Stomach smooth muscle (tissue), 2 donors: ENCODE measurements at regions not wholly inside any gene's neighbourhood (a gene's known extent, or its start where the extent isn't known, plus 50 kb on each side); places are given as distances from the start of the nearest gene placed in this dataset.

Source experiments
- H3K27ac ChIP-seq: one replicate; pipeline ENCODE4 v1.7.0; 2013; ENCODE audit warnings: mild to moderate bottlenecking, low read length, inconsistent platforms
- H3K27me3 ChIP-seq, 2 donors: one replicate each; pipeline ENCODE4 v1.7.0; 2013; ENCODE audit warnings: low read length in 2 of 2; ENCODE audit not compliant: insufficient read depth in 2 of 2, control insufficient read depth in 1 of 2
- H3K36me3 ChIP-seq, 2 donors: one replicate each; pipeline ENCODE4 v1.7.0; 2013; ENCODE audit warnings: low read length in 2 of 2; ENCODE audit not compliant: control insufficient read depth in 2 of 2, insufficient read depth in 2 of 2
- H3K4me1 ChIP-seq: one replicate; pipeline ENCODE4 v1.7.0; 2013; ENCODE audit warnings: low read length; ENCODE audit not compliant: control insufficient read depth, insufficient read depth
- H3K4me3 ChIP-seq, 2 donors: one replicate each; pipeline ENCODE4 v1.7.0; 2013; ENCODE audit warnings: low read length in 2 of 2
- H3K9ac ChIP-seq, 2 donors: one replicate each; pipeline ENCODE4 v1.7.0; 2013; ENCODE audit warnings: low read length in 2 of 2, mild to moderate bottlenecking in 1 of 2
- H3K9me3 ChIP-seq, 2 donors: one replicate each; pipeline ENCODE4 v1.7.0; 2013; ENCODE audit warnings: low read length in 2 of 2; ENCODE audit not compliant: control insufficient read depth in 2 of 2
- donor health status: healthy.
- donor health status: Pancreatic carcinoma.

DNA sequence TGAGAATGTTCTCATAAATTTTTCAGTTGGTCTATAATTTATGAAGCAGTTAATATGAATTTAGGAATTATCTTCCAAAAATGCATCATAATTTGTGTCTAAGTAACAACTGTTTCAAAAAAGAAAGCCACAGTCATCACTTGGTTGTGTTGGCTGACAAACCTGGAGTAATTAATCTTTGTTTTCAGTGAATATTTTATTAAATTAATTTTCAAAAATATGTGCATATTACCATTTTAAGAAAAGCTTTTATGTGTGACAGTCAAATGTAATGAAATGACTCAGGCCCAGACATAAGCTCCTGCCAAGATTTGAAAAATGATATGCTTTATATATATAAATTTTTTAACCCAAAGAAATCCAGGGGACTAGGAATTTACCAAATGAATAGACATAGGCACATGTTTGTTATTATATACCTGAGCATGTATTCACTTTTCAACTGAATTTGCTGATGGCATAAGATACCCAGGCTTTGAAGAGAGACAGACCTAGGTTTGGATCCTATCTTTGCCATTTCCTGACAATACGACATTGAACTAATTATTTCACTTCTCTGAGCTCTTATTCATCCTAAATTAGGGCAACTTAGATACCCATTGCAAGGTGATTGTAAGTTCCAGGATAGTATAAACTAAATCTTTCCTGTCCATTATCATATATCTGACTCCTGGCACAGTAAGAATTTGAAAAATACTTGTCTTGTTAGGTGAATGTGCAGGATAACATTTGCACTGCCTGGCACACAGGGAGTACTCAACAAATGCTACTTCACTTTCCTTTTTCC is 729.5 kb upstream of the ADGRL2 start:
- Histone ChIP-seq H3K9ac (no peak overlapping the region), H3K9me3 (no peaks in the 10 kb centered on the region), H3K4me1 (no peaks in the 10 kb centered on the region), H3K36me3 (no peaks in the 10 kb centered on the region), H3K27me3 (no peaks in the 10 kb centered on the region), H3K4me3 (no peak overlapping the region), H3K27ac (no peak overlapping the region)

DNA sequence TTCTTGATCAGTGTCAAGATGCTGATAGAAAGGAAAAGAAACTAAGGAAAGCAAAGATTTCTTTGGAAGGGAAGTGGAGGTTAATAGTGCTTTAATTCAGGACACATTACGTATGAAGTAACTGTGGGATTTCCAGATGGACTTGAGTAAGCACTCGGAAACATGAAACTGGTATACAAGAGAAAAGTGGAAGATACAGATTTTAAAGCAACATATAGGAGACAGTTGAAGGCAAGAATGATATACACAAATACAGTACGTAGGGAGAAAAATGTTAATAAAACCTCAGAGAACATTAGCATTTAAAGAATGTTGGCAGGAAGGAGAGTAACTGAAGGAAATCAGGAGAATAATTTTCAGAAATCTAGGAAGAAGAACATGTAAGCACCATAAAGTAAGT is 730.9 kb upstream of the ADGRL2 start:
- Histone ChIP-seq H3K4me1 (no peaks in the 10 kb centered on the region), H3K27me3 (no peaks in the 10 kb centered on the region), H3K4me3 (no peak overlapping the region), H3K9me3 (no peaks in the 10 kb centered on the region), H3K9ac (no peak overlapping the region), H3K36me3 (no peaks in the 10 kb centered on the region), H3K27ac (no peak overlapping the region)

DNA sequence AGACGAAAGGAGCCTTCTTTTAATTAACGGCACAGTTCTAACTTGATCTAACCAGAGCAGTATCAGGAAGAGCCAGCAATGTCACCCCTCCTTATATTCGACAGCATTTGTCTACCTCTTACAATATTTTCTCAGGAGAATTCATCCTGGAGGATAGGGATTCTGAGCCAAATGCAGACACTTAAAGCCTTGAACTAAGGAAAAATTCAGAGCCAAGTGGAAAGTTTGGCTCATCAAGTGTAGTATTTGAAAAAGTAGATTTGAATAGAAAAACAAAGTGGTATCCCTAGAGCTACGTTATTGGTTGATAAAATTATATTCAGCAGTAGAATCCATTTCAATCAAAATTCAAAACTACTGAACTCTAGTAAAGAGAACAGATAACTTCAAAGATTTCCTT is 732.0 kb upstream of the ADGRL2 start:
- H3K36me3 ChIP-seq = no peaks in the 10 kb centered on the region
- no peaks in the 10 kb centered on the region for H3K4me1 ChIP-seq
- no peaks in the 10 kb centered on the region for H3K9me3 ChIP-seq
- no peaks in the 10 kb centered on the region for H3K27me3 ChIP-seq
- H3K27ac ChIP-seq = no peak overlapping the region
- H3K4me3 ChIP-seq = no peak overlapping the region
- H3K9ac ChIP-seq = no peak overlapping the region

DNA sequence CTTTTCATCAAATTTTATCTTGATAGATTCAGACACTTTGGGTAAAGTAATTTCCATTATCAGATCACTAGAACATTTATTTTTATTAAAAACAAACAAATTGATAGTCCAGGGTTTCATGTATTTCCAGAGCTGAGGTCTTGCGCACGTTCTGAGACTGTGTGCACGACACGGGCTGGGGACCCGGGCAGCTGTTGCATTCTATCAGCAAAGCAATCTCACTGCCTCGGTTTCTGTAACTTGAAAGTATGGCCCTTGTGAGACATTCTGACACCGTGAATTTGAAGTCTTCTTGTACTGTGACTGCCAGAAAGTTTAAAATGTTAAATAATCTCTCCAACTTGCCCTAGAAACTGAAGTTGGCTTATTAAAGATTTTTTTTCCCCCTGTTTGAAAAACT is 746.9 kb upstream of the ADGRL2 start:
- H3K4me3 ChIP-seq = no peak overlapping the region
- no peaks in the 10 kb centered on the region for H3K4me1 ChIP-seq
- no peak overlapping the region for H3K9ac ChIP-seq
- H3K9me3 ChIP-seq = no peaks in the 10 kb centered on the region
- H3K27ac ChIP-seq = no peak overlapping the region
- no peaks in the 10 kb centered on the region for H3K36me3 ChIP-seq
- no peaks in the 10 kb centered on the region for H3K27me3 ChIP-seq

DNA sequence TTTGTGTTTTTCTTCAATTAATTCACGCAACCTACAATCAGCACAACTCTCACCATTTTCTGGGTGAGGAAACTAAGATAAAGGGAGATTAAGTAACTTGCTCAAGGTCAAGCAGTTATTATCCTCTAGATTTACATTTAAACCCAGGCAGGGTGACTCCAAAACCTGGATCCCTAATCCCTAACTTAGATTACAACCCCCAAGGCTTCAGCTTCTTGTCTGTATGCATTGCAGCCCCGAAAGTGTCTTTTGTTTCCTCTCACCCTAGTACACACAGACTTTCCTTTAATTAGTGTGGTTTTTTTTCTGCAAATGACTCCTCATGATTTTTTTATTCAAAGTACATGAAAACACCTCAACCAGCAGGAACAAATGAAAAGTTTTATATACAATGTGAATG is 748.6 kb upstream of the ADGRL2 start:
- Histone ChIP-seq H3K27ac (no peak overlapping the region), H3K9ac (no peak overlapping the region), H3K4me3 (no peak overlapping the region), H3K27me3 (no peaks in the 10 kb centered on the region), H3K4me1 (no peaks in the 10 kb centered on the region), H3K36me3 (no peaks in the 10 kb centered on the region), H3K9me3 (no peaks in the 10 kb centered on the region)

DNA sequence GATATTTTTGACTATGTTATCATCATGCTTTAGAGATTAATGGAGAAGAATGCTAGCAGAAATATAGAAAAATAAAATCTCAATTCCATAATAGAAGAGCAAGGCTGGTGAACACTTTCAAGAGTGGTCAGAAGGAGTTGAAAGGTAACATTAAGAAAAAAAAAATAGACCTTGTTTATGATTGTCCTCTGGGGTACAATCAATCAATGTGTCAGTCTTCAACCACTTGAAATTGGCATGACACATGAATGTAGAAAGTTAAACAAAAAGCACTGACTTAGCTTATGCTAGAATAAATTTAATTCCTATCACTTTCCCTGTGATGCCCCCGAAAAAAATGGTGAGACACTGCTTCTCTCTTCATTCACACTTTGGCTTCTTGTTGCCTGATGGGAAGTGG is 750.3 kb upstream of the ADGRL2 start:
- Histone ChIP-seq H3K9me3 (no peaks in the 10 kb centered on the region), H3K27ac (no peak overlapping the region), H3K4me1 (no peaks in the 10 kb centered on the region), H3K4me3 (no peak overlapping the region), H3K27me3 (no peaks in the 10 kb centered on the region), H3K36me3 (no peaks in the 10 kb centered on the region), H3K9ac (no peak overlapping the region)

DNA sequence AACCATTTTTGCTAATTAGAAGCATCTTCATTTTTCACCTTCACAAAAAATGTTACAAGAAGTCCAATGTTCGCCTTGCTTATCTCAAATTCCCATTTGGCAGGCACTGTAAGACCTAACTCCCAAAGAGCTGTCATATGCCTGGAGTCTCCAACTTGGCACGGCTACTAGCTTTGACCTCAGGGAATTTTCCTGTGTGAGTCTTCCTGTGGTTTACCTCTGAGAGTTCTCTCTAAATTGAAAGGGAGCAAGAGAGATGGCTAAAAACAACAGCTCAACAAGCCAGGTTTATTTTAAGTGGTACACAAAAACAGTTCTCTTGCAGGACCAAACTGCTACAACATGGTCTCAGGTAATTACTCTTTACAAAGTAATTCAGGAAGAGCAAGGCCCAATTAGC is 756.0 kb upstream of the ADGRL2 start:
- Histone ChIP-seq H3K36me3 (no peaks in the 10 kb centered on the region), H3K9me3 (no peaks in the 10 kb centered on the region), H3K4me1 (no peaks in the 10 kb centered on the region), H3K4me3 (no peak overlapping the region), H3K27ac (no peak overlapping the region), H3K9ac (no peak overlapping the region), H3K27me3 (no peaks in the 10 kb centered on the region)

DNA sequence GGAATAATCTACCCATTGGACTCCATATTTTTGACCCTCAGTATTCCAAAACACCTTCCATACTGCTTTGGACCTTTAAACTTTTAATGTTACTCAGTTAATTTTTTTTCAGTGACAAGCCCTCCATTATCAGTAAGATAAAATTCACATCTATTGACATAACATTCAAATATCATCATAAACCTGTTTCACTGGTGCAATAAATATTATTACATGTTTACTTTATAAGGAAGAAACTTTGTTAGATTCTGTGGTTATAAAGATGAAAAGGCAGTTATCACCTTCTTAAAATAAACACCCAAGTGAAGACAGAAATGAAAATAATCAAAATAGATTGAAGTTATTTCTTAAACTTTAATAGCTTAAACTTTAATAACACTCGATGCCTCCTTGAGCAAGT is 758.5 kb upstream of the ADGRL2 start:
- Histone ChIP-seq H3K4me3 (no peak overlapping the region), H3K36me3 (no peaks in the 10 kb centered on the region), H3K9ac (no peak overlapping the region), H3K27me3 (no peaks in the 10 kb centered on the region), H3K27ac (no peak overlapping the region), H3K4me1 (no peaks in the 10 kb centered on the region), H3K9me3 (no peaks in the 10 kb centered on the region)

DNA sequence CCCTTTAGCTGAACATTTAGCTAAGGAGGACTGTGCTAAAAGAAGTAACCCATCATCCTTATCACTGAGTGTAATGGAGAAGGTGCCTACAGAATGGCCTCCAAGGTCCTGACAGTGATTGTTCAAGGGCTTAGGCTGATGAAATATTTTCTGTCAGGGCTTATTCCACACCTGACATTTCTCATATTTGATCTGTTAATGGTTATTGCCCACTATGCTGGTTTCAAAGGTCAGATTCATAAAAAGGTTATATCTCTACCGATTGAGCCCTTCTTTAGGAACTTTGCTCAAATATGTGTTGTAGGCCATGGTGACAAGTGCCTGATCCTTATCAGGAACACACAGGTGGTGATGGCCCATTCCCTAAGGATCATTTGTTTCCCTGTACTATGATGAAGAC is 766.4 kb upstream of the ADGRL2 start:
- Histone ChIP-seq H3K9ac (no peak overlapping the region), H3K9me3 (no peaks in the 10 kb centered on the region), H3K36me3 (no peaks in the 10 kb centered on the region), H3K4me3 (no peak overlapping the region), H3K27ac (no peak overlapping the region), H3K27me3 (no peaks in the 10 kb centered on the region), H3K4me1 (no peaks in the 10 kb centered on the region)

DNA sequence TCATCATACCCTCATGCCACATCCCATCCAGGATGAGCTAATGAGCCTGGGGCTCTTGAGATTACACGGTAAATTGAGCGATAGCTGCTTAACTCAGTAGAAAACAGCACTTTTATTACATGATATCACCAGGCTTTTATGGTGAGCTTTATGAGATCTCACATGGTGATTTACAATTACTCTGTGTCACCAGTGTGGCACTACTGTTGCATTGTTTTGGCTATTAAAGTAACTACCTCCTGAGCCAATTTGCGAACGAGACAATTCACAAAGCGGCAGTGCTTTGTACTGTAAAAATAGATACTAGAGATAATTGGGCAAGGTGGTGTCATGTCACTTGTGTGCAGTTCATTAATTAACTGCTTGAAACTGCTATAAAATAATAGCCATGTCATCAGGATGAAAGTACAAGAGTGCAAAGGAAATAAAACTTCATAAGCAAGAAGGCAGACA is 767.7 kb upstream of the ADGRL2 start:
- Histone ChIP-seq H3K27ac (no peak overlapping the region), H3K9me3 (no peaks in the 10 kb centered on the region), H3K4me1 (no peaks in the 10 kb centered on the region)

DNA sequence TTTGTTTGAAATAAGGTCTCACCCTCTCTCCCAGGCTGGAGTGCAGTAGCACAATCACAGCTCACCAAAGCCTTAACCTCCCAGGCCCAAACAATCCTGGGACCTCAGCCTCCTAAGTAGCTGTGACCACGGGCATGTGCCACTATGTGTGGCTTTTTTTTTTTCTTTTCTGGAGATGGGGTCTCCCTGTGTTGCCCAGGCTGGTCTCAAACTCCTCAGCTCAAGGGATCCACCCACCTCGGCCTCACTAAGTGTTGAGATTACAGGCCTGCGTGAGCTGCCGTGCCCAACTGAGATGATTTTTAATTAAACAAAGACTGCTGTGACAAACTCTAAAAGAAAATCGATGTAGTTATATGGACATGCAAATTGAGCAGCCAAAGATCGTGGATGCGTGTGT is 768.4 kb upstream of the ADGRL2 start:
- no peaks in the 10 kb centered on the region for H3K27me3 ChIP-seq
- no peaks in the 10 kb centered on the region for H3K9me3 ChIP-seq
- no peak overlapping the region for H3K9ac ChIP-seq
- H3K4me1 ChIP-seq = no peaks in the 10 kb centered on the region
- no peak overlapping the region for H3K4me3 ChIP-seq
- no peak overlapping the region for H3K27ac ChIP-seq
- H3K36me3 ChIP-seq = no peaks in the 10 kb centered on the region

More for the DNA sequence above, 767.7 kb upstream of the ADGRL2 start:
- Histone ChIP-seq H3K27me3 (no peaks in the 10 kb centered on the region), H3K36me3 (no peaks in the 10 kb centered on the region), H3K4me3 (no peak overlapping the region), H3K9ac (no peak overlapping the region)
